Liver (tissue), 8 donors: ENCODE measurements at regions not wholly inside any gene's neighbourhood (a gene's known extent, or its start where the extent isn't known, plus 50 kb on each side); places are given as distances from the start of the nearest gene placed in this dataset.

ENCODE experiments used
- DNase-seq: peaks from one replicate; pipeline ENCODE4 v3.0.0-alpha.2; 2017; ENCODE audit warnings: low spot score
- H3K27ac ChIP-seq, 2 donors: one replicate each; pipeline ENCODE4 v1.7.0; 2013; ENCODE audit warnings: inconsistent platforms in 2 of 2, low read length in 2 of 2, control low read depth in 1 of 2, low read depth in 1 of 2, mild to moderate bottlenecking in 1 of 2
- H3K27me3 ChIP-seq, 4 donors: one replicate each; pipeline versions ENCODE4 v1.6.1 to v1.7.0; 2013; ENCODE audit warnings: low read length in 3 of 4, inconsistent platforms in 1 of 4, mild to moderate bottlenecking in 1 of 4, moderate library complexity in 1 of 4; ENCODE audit not compliant: control insufficient read depth in 4 of 4, insufficient read depth in 4 of 4
- H3K36me3 ChIP-seq, 4 donors: one replicate each; pipeline versions ENCODE4 v1.6.1 to v1.7.0; 2013; ENCODE audit warnings: low read length in 3 of 4, mild to moderate bottlenecking in 3 of 4, low read depth in 1 of 4, moderate library complexity in 1 of 4; ENCODE audit not compliant: control insufficient read depth in 4 of 4, insufficient read depth in 3 of 4
- H3K4me1 ChIP-seq, 4 donors: one replicate each; pipeline versions ENCODE4 v1.6.1 to v1.7.0; 2013; ENCODE audit warnings: low read length in 3 of 4, mild to moderate bottlenecking in 3 of 4, moderate library complexity in 1 of 4; ENCODE audit not compliant: control insufficient read depth in 4 of 4, insufficient read depth in 4 of 4
- H3K4me3 ChIP-seq, 3 donors: one replicate each; pipeline versions ENCODE4 v1.6.1 to v1.7.0; 2013; ENCODE audit warnings: low read length in 3 of 3, control low read depth in 1 of 3, low read depth in 1 of 3, mild to moderate bottlenecking in 1 of 3
- H3K9ac ChIP-seq, 2 donors: one replicate each; pipeline ENCODE4 v1.7.0; 2013; ENCODE audit warnings: low read length in 2 of 2, mild to moderate bottlenecking in 2 of 2, moderate library complexity in 2 of 2, control low read depth in 1 of 2, low read depth in 1 of 2
- H3K9me3 ChIP-seq, 4 donors: one replicate each; pipeline versions ENCODE4 v1.6.1 to v1.7.0; 2013; ENCODE audit warnings: low read length in 3 of 4; ENCODE audit not compliant: control insufficient read depth in 4 of 4
- CTCF ChIP-seq: fragments of 150-350 bp; IDR thresholded peaks from 2 replicates; pipeline ENCODE4 v1.5.1; 2017; ENCODE audit warnings: improper control_type of control experiment, low read depth, low read length; ENCODE audit not compliant: missing input control
- EGR1 ChIP-seq, 2 donors: IDR thresholded peaks; 2 replicates each; pipeline ENCODE4 v1.6.1; 2016 to 2018; ENCODE audit warnings: antibody characterized with exemption in 2 of 2, low read depth in 2 of 2
- FOXA1 ChIP-seq: IDR thresholded peaks from 2 replicates; pipeline ENCODE4 v1.6.1; 2016; ENCODE audit warnings: antibody characterized with exemption
- FOXA2 ChIP-seq: IDR thresholded peaks from 2 replicates; pipeline ENCODE4 v1.6.1; 2016; ENCODE audit warnings: antibody characterized with exemption
- GABPA ChIP-seq, 2 donors: IDR thresholded peaks in 1 of 2; conservative IDR thresholded peaks in 1 of 2; 2 replicates each; pipeline ENCODE4 v1.6.1; 2016; ENCODE audit warnings: antibody characterized with exemption in 2 of 2, mild to moderate bottlenecking in 1 of 2, moderate library complexity in 1 of 2
- HNF4A ChIP-seq, 2 donors: conservative IDR thresholded peaks; 2 replicates each; pipeline ENCODE4 v1.6.1; 2016; ENCODE audit warnings: antibody characterized with exemption in 2 of 2, mild to moderate bottlenecking in 2 of 2
- HNF4G ChIP-seq: IDR thresholded peaks from 2 replicates; pipeline ENCODE4 v1.6.1; 2016; ENCODE audit warnings: antibody characterized with exemption
- JUND ChIP-seq, 2 donors: IDR thresholded peaks; 2 replicates each; pipeline ENCODE4 v1.6.1; 2016; ENCODE audit warnings: antibody characterized with exemption in 2 of 2
- MAX ChIP-seq: IDR thresholded peaks from 2 replicates; pipeline ENCODE4 v1.6.1; 2016; ENCODE audit warnings: antibody characterized with exemption
- NR2F2 ChIP-seq: IDR thresholded peaks from 2 replicates; pipeline ENCODE4 v1.6.1; 2016; ENCODE audit warnings: antibody characterized with exemption
- RAD21 ChIP-seq, 2 donors: IDR thresholded peaks; 2 replicates each; pipeline ENCODE4 v1.6.1; 2016; ENCODE audit warnings: antibody characterized with exemption in 2 of 2, mild to moderate bottlenecking in 2 of 2
- RXRA ChIP-seq, 2 donors: IDR thresholded peaks; 2 replicates each; pipeline ENCODE4 v1.6.1; 2017 to 2018; ENCODE audit warnings: antibody characterized with exemption in 2 of 2, mild to moderate bottlenecking in 1 of 2
- SP1 ChIP-seq: IDR thresholded peaks from 2 replicates; pipeline ENCODE4 v1.6.1; 2018; ENCODE audit warnings: antibody characterized with exemption, mild to moderate bottlenecking
- TAF1 ChIP-seq: conservative IDR thresholded peaks from 2 replicates; pipeline ENCODE4 v1.6.1; 2016; ENCODE audit warnings: antibody characterized with exemption, mild to moderate bottlenecking
- YY1 ChIP-seq: IDR thresholded peaks from 2 replicates; pipeline ENCODE4 v1.6.1; 2016; ENCODE audit warnings: antibody characterized with exemption, mild to moderate bottlenecking
- WGBS: extraction: QIAGEN DNeasy Blood & Tissue Kit; methylation state at CpG from one replicate; pipeline ENCODE4 v1.1.7; 2013; 5-methylcytosine and 5-hydroxymethylcytosine counted together
- TF ChIP-seq, protein P1 (sequence below): IDR thresholded peaks from 2 replicates; pipeline ENCODE4 v1.6.1; 2016; ENCODE audit warnings: antibody characterized with exemption
- TF ChIP-seq, protein P2 (sequence below): IDR thresholded peaks from 2 replicates; pipeline ENCODE4 v1.6.1; 2016; ENCODE audit warnings: antibody characterized with exemption, mild to moderate bottlenecking
- TF ChIP-seq, protein P3 (sequence below): IDR thresholded peaks from 2 replicates; pipeline ENCODE4 v1.6.1; 2016; ENCODE audit warnings: antibody characterized with exemption
- donor health status: healthy.
- donor health status: healthy.
- donor health status: healthy.
- donor health status: healthy.
- donor health status: healthy.

DNA sequence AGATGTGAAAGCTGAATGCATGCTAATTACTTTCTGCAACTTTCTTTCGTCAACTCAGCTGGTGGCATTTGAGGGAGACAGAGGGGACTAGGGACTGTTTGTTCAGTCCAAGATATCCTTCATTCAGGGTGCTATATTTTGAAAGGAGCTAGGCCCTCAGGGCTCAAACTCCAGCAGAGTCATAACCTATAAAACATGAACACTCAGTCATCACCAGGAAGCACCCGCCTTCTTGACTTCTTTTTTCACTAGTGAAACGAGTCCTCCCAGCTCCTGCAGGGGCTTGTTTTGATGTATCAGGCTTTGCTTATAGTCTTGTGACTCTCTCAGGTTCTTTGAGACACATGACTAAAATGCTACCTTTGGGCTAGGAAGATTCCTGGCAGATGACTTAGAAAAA is 230.6 kb downstream of the PCDH7 start:
- Histone ChIP-seq H3K27me3 (no peaks in the 10 kb centered on the region), H3K9ac (no peak overlapping the region), H3K36me3 (no peaks in the 10 kb centered on the region), H3K4me3 (no peak overlapping the region), H3K9me3 (no peaks in the 10 kb centered on the region), H3K4me1 (no peaks in the 10 kb centered on the region), H3K27ac (no peak overlapping the region)
- 61% methylated on average over 3 of the region's 3 CpGs for WGBS
- no peak for DNase-seq
- TF ChIP-seq FOXA1 (no peak), HNF4G (no peak), GABPA (IDR thresholded peaks at IDR 0.05 in 1 of 2, conservative IDR thresholded peaks at IDR 0.05 in 1 of 2) (no peak), EGR1 (IDR thresholded peaks at IDR 0.05; ENCODE audit: low read depth in 2 of 2) (no peak), NR2F2 (no peak), RXRA (IDR thresholded peaks at IDR 0.05) (no peak), JUND (IDR thresholded peaks at IDR 0.05) (no peak), RAD21 (IDR thresholded peaks at IDR 0.05) (no peak), FOXA2 (no peak), YY1 (no peak), MAX (no peak), TAF1 (no peak), SP1 (no peak), CTCF (no peak), HNF4A (conservative IDR thresholded peaks at IDR 0.05) (no peak)
- TF ChIP-seq, protein P1, sequence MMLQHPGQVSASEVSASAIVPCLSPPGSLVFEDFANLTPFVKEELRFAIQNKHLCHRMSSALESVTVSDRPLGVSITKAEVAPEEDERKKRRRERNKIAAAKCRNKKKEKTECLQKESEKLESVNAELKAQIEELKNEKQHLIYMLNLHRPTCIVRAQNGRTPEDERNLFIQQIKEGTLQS: no peak
- TF ChIP-seq, protein P2, sequence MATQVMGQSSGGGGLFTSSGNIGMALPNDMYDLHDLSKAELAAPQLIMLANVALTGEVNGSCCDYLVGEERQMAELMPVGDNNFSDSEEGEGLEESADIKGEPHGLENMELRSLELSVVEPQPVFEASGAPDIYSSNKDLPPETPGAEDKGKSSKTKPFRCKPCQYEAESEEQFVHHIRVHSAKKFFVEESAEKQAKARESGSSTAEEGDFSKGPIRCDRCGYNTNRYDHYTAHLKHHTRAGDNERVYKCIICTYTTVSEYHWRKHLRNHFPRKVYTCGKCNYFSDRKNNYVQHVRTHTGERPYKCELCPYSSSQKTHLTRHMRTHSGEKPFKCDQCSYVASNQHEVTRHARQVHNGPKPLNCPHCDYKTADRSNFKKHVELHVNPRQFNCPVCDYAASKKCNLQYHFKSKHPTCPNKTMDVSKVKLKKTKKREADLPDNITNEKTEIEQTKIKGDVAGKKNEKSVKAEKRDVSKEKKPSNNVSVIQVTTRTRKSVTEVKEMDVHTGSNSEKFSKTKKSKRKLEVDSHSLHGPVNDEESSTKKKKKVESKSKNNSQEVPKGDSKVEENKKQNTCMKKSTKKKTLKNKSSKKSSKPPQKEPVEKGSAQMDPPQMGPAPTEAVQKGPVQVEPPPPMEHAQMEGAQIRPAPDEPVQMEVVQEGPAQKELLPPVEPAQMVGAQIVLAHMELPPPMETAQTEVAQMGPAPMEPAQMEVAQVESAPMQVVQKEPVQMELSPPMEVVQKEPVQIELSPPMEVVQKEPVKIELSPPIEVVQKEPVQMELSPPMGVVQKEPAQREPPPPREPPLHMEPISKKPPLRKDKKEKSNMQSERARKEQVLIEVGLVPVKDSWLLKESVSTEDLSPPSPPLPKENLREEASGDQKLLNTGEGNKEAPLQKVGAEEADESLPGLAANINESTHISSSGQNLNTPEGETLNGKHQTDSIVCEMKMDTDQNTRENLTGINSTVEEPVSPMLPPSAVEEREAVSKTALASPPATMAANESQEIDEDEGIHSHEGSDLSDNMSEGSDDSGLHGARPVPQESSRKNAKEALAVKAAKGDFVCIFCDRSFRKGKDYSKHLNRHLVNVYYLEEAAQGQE: no peak
- TF ChIP-seq, protein P3, sequence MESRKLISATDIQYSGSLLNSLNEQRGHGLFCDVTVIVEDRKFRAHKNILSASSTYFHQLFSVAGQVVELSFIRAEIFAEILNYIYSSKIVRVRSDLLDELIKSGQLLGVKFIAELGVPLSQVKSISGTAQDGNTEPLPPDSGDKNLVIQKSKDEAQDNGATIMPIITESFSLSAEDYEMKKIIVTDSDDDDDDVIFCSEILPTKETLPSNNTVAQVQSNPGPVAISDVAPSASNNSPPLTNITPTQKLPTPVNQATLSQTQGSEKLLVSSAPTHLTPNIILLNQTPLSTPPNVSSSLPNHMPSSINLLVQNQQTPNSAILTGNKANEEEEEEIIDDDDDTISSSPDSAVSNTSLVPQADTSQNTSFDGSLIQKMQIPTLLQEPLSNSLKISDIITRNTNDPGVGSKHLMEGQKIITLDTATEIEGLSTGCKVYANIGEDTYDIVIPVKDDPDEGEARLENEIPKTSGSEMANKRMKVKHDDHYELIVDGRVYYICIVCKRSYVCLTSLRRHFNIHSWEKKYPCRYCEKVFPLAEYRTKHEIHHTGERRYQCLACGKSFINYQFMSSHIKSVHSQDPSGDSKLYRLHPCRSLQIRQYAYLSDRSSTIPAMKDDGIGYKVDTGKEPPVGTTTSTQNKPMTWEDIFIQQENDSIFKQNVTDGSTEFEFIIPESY: no peak
